Bone marrow (tissue), 2 donors: ENCODE measurements at regions not wholly inside any gene's neighbourhood (a gene's known extent, or its start where the extent isn't known, plus 50 kb on each side); places are given as distances from the start of the nearest gene placed in this dataset.
"Not testable (repeated sequence)": the region's sequence is repeated elsewhere in the genome, so short reads cannot be mapped to it uniquely, and the experiment has no call there.

Experiments
- DNase-seq, 2 donors: peaks; one replicate each; lab custom pipeline; 2025; lab: John Stamatoyannopoulos, UW

DNA sequence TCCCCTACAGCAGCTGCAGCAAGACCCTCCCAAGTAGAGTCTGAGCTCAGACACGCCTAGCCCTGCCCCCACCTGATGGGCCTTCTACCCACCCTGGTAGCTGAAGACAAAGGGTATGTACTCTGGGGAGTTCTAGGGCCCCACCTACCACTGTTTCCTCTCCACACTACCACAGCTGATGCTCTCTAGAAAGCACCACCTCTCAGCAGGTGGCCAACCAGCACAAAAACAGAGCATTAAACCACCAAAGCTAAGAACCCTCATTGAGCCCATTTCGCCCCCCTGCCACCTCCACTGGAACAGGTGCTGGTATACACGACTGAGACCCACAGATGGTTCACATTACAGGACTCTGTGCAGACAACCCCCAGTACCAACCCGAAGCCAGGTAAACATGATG, 258.9 kb downstream of the SETD4 start:
- DNase-seq: no peak

DNA sequence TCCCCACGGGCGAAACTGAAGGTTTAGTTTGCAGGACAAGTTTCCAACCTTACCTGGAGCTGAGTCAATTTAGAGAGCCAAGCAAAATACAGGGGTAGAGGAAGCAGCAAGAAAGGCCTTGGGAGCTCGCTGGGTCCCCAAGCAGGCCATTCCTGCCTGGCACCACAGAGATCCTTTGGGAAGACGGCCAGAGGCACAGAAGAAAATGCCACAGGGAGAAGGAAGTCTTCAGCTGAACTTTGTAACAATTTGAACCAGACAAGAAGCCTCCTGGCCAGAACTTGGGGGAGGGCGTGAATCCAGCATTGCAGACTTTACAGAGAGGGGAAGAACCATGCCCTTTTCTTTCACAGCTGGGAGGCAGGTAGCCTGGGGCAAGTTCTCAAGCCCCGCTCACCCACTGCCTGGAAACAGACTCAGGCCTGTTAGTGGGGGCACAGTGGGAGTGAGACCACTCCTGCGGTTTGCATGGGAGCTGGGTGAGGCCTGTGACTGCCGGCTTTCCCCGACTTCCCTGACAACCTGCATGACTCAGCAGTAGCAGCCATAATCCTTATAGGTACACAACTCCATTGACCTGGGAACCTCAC, 259.4 kb downstream of the SETD4 start:
- DNase-seq: not testable (repeated sequence)

GRCh38 chr21:35796844-35797243, 263.5 kb downstream of the SETD4 start:
- DNase-seq: no peak

- not testable (repeated sequence) for DNase-seq
These were observed 265.8 kb downstream of the SETD4 start for GRCh38 chr21:35794527-35794926.

DNA sequence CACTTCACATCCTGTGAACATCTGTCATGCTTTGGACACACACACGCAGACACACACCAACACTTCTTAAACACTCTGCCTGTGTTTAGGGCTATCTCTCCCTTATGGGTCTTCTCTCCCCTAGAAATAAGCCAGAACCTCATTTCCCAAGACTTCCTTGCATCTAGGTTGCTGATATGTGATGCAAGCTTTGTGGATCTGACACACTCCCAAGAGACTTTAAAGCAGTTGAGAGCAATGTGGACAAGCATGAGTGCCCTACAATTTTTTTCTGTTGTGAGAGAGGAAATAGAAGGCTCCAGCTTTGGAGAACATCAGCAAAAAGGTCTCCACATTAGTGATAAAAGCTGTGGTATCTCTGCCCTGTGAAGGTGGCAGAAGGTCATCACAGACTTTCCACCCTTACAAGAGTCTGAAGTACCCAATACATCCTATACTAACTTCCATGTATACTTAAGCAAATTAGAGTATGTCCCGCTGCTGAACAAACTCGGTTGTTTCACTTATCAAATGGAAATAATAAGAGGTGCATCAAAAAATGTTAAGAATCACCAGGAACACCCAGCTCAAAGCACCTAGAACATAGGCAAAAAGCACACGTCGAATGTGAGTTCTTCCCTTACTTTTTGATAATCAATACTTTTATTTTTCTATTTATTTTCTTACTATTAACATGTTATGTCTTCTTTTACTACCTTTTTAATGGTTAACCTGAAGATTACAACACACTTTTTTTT, 267.6 kb downstream of the SETD4 start:
- no peak for DNase-seq

GRCh38 chr21:35791541-35792325, 268.6 kb downstream of the SETD4 start:
- no peak for DNase-seq

DNA sequence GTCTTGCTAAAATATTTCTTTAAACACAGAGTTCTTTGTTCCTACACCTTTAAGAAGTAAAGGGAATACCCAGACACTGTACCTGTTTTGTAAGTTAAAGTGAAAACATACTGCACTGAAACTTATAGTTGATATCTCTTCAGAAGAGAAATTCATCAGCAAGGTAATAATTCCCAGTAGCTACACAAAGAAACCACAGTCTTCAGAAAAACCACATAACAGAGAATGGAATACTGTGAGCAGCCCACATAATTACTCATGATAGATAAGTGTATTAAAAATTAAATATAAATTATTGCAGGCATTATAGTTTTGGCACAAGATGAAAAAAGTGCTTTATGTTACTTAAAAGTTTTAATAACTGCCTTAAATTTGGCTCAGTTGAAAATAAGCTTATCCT, 276.6 kb downstream of the SETD4 start:
- no peak for DNase-seq

DNA sequence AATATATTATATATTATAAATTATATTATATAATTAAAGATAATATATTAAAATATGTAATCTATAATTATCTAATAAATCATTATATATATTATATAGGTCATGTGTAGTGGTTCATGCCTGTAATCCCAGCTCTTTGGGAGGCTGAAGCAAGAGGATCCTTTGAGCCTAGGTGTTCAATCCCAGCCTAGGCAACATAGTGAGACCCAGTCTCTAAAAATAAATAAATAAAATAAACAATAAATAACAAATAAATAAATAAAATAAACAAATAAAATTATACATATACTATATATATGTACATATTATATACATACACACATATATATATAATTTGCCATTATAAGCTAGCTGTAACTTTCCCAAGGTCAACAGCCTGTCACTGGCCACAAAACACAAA, 277.7 kb downstream of the SETD4 start:
- DNase-seq: no peak

GRCh38 chr21:35780983-35781382, 279.3 kb downstream of the SETD4 start:
- DNase-seq: no peak

DNA sequence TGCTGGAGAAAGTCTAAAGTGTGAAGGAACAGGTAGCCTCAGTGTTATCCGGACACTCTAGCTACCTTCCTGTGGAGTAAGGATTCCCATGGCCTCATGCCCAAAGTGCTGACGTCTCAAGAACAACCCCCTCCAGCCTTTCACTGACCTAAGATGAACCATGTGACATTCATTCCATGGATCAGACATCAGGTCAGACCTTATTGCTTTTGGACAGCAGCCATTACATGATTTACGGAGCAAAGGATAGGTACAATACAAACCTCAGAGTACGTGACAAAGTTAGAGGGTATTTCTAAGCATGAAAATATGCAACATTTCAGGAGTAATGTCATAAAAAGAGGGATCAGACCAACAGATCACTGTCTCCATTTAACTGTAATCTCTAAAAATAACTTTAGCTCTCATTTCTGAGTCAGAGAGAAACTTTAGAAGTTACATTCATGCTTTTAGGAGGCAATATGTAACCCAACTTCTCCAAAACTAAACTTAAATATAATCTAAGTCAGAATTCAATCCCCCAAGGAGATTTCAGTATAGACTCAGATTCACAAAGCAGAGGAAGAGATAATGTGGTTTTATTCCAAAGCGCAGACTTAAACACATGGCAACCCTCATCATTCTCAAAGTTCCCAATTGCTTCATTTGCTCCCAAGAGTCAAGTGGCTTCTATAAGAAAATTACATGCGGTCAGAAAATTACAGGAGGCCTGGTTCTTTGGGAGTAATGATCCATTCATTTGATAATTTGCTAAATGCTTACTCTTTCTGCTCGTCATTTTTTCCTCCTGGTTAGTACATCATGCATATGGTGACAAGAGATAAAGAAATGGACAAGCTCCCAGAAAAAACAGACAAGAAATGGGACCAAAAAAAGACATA, 280.4 kb downstream of the SETD4 start:
- no peak for DNase-seq

DNA sequence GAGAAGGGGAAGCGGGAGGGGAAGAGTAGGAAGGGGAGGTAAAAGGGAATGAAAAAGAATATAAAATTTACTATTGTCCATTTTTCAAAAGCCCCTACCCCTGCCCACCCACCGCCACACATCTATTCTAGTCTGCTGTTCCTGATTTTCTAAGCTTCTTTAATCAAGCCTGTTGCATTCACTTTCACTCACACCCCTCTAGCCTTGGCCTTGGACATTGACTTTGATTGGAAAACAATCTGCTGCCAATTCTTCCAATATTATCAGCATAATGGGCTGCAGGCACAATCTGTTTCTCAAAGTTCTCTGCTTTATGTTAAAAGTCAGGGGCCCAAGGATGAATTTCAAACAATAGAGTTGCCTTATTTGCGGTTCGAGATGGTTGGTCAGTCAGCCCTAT, 281.2 kb downstream of the SETD4 start:
- no peak for DNase-seq

- DNase-seq: no peak
These were observed 283.2 kb downstream of the SETD4 start for GRCh38 chr21:35777081-35777480.

- DNase-seq: no peak
These were observed 284.4 kb downstream of the SETD4 start for GRCh38 chr21:35775778-35776544.

DNA sequence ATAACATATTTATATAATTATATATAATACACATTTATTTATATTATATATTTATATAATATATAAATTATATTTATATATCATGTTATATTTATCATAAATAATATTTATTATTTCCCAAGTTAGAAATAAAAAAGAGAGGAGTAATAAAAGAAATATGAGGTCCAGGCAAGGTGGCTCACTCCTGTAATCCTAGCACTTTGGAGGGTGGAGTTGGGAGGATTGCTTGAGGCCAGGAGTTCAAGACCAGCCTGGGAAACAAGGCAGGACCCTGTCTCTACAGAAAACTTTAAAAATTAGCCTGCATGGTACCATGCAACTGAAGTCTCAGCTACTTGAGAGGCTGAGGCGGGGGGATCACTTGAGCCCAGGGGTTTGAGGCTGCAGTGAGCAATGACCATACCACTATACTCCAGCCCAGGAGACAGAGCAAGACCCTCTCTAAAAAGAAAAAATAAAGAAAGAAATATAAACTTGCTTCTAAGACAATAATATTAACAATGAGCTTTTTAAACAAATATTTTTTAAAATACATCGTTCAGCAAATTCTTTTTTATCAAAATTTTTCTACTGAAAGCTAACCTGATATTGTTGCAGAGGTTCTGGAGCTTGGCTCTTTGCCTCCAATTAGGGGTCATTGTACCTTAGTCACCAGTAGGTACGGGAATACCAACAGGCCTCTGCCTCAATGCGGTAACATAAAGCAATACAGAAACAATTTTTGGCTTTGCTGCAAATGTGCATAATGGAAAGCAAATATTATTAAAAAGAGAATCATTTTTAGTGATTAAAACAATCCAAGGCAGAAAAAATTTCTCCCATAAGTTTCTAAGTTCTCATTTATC, 290.0 kb downstream of the SETD4 start:
- no peak for DNase-seq

DNA sequence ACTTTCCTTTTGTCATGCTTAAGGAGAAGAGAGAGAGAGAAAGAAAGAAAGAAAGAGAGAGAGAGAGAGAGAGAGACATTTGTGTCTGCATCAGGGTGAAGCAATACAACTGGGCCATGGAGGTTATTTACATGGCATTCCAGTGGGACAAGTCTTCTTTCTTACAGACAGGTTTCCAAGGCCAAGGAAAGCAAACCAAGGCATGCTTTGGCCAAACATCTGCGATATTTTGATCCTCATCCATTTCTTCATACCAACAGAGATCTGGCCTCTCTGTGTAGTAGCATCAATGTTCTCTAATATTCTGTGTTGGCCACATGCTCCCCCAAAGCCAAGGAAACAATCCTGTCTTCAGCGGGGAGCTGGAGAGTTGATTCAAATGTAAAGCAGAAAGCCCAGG, 292.1 kb downstream of the SETD4 start:
- no peak for DNase-seq

DNA sequence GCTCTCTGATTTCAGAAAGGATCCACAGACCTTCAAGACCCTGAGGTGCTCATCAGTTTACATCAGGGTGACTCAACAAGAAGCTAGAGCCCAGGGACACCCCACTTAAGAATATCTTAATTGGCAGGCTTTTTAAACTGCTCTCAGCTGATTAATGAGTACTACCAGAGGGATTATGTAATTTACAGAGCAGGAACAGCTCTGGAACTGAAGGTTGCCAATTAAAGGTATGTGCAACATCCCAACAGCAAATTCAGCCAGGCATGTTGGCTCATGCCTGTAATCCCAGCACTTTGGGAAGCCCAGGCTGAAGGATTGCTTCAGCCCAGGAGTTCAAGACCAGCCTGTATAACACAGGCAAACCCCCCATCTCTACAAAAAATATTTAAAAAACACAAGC, 295.7 kb downstream of the SETD4 start:
- DNase-seq: no peak

DNA sequence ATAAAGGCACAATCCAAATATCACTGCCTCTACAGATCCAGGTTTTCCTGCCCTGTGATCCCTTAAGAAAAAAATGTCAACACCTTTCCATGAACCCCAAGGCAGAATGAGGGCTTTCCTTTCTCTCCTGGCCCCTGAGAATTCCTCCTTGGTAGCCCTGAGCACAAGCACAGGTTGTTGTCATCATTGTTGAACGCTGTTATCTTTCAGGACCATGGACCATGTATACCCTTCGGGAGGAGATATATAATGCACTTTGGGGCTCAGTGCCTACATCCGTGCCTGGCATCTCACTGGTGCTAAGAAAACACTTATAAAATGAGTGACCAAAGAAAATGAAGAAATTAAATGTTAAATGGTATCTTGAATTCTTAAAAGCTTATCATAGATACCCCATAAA, 296.2 kb downstream of the SETD4 start:
- no peak for DNase-seq

DNA sequence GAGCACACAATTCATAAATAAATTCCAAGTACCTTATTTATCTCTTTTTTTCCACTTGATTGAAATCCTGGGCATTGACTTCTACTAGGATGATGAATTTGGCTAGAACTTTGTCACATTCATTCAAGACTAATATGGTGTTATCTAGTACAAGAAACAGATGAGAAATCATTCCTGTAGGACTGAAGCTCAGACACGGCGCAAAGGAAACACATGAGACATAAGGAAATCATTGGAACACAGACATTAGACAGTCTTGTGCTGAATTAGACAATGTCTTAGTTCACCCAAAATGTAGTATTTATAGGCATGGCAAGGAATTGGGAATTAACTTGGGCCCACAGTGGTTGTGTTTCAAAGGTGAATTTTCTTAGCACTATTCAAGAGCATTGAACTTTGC, 305.7 kb downstream of the SETD4 start:
- DNase-seq: no peak

GRCh38 chr21:35753308-35753707, 307.0 kb downstream of the SETD4 start:
- no peak for DNase-seq

DNA sequence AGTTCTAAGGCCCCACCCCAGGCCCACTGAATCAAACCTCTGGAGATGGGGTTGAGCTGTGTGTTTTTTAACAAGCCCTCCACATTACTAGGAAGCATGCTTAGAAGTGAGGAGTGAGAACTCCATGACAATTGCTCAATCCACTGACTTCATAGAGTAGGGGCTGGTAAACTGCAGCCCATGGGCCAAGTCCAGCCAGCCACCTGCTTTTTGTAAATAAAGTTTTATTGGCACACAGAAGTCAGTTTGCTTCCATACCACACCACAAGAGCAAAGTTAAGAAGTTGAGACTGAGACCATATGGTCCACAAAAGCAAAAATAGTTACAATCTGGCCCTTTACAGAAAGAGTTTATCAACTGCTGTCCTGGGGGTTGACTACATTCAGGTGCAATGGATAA, 309.2 kb downstream of the SETD4 start:
- no peak for DNase-seq

DNA sequence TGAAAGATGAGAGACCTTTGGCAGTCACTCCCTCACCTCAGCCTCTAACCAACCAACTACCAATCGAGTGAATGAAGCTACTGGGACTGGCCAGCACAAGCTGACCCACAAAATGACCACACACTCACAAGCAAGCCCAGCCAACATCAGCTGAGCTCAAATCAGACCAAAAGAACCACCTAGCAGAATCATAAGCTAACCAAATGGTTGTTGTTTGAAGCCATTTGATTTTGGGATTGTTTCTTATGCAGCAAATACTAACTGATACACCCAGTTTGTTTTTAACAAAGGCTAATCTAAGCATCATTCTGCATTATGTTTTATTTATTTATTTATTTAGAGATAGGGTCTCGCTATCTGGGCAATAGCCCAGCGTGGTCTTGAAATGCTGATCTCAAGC, 310.4 kb downstream of the SETD4 start:
- no peak for DNase-seq
